CD4-positive, alpha-beta T cell (primary cell): ENCODE measurements at regions not wholly inside any gene's neighbourhood (a gene's known extent, or its start where the extent isn't known, plus 50 kb on each side); places are given as distances from the start of the nearest gene placed in this dataset.

ENCODE experiments used
- ATAC-seq: fragments of 200-7000 bp; cut with Tn5 transposase; one replicate; pipeline ENCODE4 v1.10.0; 2022; ENCODE audit warnings: mild to moderate bottlenecking; ENCODE audit not compliant: poor library complexity
- CTCF ChIA-PET: fragments of 350-600 bp; sonication (Branson Sonifier 250); formaldehyde crosslinking; loops from one replicate; lab custom pipeline; 2021; ENCODE audit warnings: antibody characterized with exemption, inconsistent platforms; lab: Charles Lee
- POLR2A ChIA-PET: fragments of 350-600 bp; sonication (Branson Sonifier 250); formaldehyde crosslinking; loops from one replicate; lab custom pipeline; 2021; ENCODE audit warnings: antibody characterized with exemption, inconsistent platforms; lab: Charles Lee
- DNase-seq, 14 experiments: peaks; one replicate each; pipeline ENCODE4 v3.0.0-alpha.2; 2013 to 2020; ENCODE audit warnings: mixed read lengths in 2 of 14
- H3K27ac ChIP-seq, 2 donors: one replicate each; pipeline versions ENCODE4 v1.5.1 to v1.7.0; 2013; ENCODE audit warnings: low read length in 2 of 2, low read depth in 1 of 2, mild to moderate bottlenecking in 1 of 2
- H3K27me3 ChIP-seq, 2 experiments: 1 replicate in 1 of 2; 2 replicates in 1 of 2; pipeline versions ENCODE4 v1.6.1 to v1.7.0; 2013; ENCODE audit warnings: low read length in 2 of 2, control low read depth in 1 of 2, mild to moderate bottlenecking in 1 of 2, moderate library complexity in 1 of 2; ENCODE audit not compliant: insufficient read depth in 2 of 2, control insufficient read depth in 1 of 2
- H3K36me3 ChIP-seq: one replicate; pipeline ENCODE4 v1.6.1; 2013; ENCODE audit warnings: low read length, control low read depth; ENCODE audit not compliant: insufficient read depth
- H3K4me1 ChIP-seq: one replicate; pipeline ENCODE4 v1.6.1; 2013; ENCODE audit warnings: low read length, control low read depth; ENCODE audit not compliant: insufficient read depth
- H3K4me3 ChIP-seq: one replicate; pipeline ENCODE4 v1.5.1; 2013; ENCODE audit warnings: mild to moderate bottlenecking, low read length, moderate library complexity
- H3K9me3 ChIP-seq, 2 experiments: 1 replicate in 1 of 2; 2 replicates in 1 of 2; pipeline versions ENCODE4 v1.6.1 to v1.7.0; 2013; ENCODE audit warnings: low read length in 2 of 2, mild to moderate bottlenecking in 2 of 2, control low read depth in 1 of 2, moderate library complexity in 1 of 2; ENCODE audit not compliant: control insufficient read depth in 1 of 2, insufficient read depth in 1 of 2
- H3K27ac Mint-ChIP-seq: one replicate; pipeline ENCODE4 v1.8.0; 2020; ENCODE audit warnings: mixed read lengths
- H3K27me3 Mint-ChIP-seq: one replicate; pipeline ENCODE4 v1.8.0; 2021; ENCODE audit warnings: mixed read lengths
- H3K36me3 Mint-ChIP-seq: one replicate; pipeline ENCODE4 v1.8.0; 2021; ENCODE audit warnings: low read depth, mixed read lengths
- H3K4me1 Mint-ChIP-seq: one replicate; pipeline ENCODE4 v1.8.0; 2021; ENCODE audit warnings: low read depth, mixed read lengths
- H3K4me3 Mint-ChIP-seq: one replicate; pipeline ENCODE4 v1.8.0; 2020; ENCODE audit warnings: mild to moderate bottlenecking, mixed read lengths
- H3K9me3 Mint-ChIP-seq: one replicate; pipeline ENCODE4 v1.8.0; 2020; ENCODE audit warnings: mixed read lengths
- intact Hi-C, 2 experiments: fragments of 100-400 bp; cut with DNase I in 1 of 2; cut with micrococcal nuclease in 1 of 2; formaldehyde crosslinking; loops; one replicate each; pipeline versions ENCODE4 v1.15.1 to v1.9.0; 2023 to 2025; cut with DNase I, micrococcal nuclease
- TF ChIP-seq, protein P1 (sequence below): fragments of 200-600 bp; IDR thresholded peaks from one replicate; pipeline ENCODE4 v1.8.0; 2022; ENCODE audit warnings: antibody characterized with exemption, mild to moderate bottlenecking

DNA sequence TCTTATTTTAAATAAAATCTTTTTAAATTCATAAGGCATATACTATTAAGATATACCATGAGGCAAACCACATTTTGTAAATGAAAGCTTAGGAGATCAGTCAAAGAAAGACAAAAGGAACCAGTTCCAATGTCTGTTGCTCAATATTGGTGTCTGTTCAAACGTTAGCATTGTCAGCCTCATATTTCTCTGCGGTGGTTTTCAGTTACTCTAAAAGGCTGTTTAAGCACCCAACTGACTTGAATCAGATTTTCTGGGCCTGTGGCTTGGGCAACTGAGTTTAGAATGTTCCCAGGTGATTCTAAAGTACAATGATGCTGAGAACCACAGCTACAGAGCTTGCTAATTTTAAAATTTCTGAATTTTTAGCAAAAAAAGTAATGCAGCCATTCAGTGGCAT is 166.3 kb upstream of the KIF2A start:
- POLR2A ChIA-PET = no interaction called here
- intact Hi-C loops = loop anchor here in 1 of 2 experiments (10.0 kb wide), 1 partner anchor 1185 kb away; no protein-coding TSS in a partner anchor
- CTCF ChIA-PET = no interaction called here

DNA sequence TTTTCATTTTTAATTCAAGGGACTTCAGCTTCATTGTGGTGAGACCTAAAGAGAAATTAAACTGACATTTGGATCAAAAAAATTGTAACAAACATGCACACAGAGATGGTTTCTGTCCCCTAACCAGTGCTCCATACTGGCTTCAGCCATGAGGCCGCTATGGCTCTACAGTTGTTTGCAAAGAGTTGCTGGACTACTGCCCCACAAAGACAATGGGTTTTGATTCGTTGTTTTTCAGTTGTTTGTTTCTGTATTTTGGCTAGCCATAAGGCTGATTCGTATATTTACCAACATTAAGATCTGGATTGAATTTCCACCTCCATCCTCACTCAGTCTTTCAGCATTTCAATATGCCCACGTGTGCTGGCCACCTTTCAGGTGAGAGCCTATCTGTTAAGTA is 163.7 kb upstream of the KIF2A start:
- TF ChIP-seq, protein P1, sequence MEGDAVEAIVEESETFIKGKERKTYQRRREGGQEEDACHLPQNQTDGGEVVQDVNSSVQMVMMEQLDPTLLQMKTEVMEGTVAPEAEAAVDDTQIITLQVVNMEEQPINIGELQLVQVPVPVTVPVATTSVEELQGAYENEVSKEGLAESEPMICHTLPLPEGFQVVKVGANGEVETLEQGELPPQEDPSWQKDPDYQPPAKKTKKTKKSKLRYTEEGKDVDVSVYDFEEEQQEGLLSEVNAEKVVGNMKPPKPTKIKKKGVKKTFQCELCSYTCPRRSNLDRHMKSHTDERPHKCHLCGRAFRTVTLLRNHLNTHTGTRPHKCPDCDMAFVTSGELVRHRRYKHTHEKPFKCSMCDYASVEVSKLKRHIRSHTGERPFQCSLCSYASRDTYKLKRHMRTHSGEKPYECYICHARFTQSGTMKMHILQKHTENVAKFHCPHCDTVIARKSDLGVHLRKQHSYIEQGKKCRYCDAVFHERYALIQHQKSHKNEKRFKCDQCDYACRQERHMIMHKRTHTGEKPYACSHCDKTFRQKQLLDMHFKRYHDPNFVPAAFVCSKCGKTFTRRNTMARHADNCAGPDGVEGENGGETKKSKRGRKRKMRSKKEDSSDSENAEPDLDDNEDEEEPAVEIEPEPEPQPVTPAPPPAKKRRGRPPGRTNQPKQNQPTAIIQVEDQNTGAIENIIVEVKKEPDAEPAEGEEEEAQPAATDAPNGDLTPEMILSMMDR = no peak
- H3K36me3 Mint-ChIP-seq = no peaks in the 10 kb centered on the region
- H3K27me3 Mint-ChIP-seq = peaks cover 52% of the 10 kb centered on the region
- intact Hi-C loops = loop anchor here in 1 of 2 experiments (10.0 kb wide), 1 partner anchor 1188 kb away; no protein-coding TSS in a partner anchor
- Histone ChIP-seq H3K27me3 (peaks cover 3 to 14% of the 10 kb centered on the region in 2 experiments), H3K4me3 (no peak overlapping the region), H3K4me1 (no peaks in the 10 kb centered on the region), H3K27ac (no peak overlapping the region), H3K36me3 (no peaks in the 10 kb centered on the region), H3K9me3 (peaks cover 0 to 3% of the 10 kb centered on the region in 2 experiments)
- H3K4me3 Mint-ChIP-seq = no peak overlapping the region
- ATAC-seq (no peak), DNase-seq (no peak)
- no peak overlapping the region for H3K27ac Mint-ChIP-seq
- CTCF ChIA-PET = no interaction called here
- POLR2A ChIA-PET = no interaction called here
- H3K4me1 Mint-ChIP-seq = no peaks in the 10 kb centered on the region
- H3K9me3 Mint-ChIP-seq = peaks cover 2% of the 10 kb centered on the region

More for the DNA sequence above, 166.3 kb upstream of the KIF2A start:
- H3K4me3 ChIP-seq = no peak overlapping the region
- no peak for DNase-seq
- Mint-ChIP-seq H3K4me1 (no peaks in the 10 kb centered on the region), H3K4me3 (no peak overlapping the region), H3K9me3 (no peaks in the 10 kb centered on the region), H3K27ac (no peak overlapping the region), H3K36me3 (no peaks in the 10 kb centered on the region), H3K27me3 (peaks cover 41% of the 10 kb centered on the region)
- no peak for ATAC-seq
- H3K27me3 ChIP-seq = peaks cover 3 to 18% of the 10 kb centered on the region in 2 experiments
- no peaks in the 10 kb centered on the region for H3K9me3 ChIP-seq
- H3K27ac ChIP-seq = no peak overlapping the region
- no peaks in the 10 kb centered on the region for H3K36me3 ChIP-seq
- H3K4me1 ChIP-seq = no peaks in the 10 kb centered on the region
- TF ChIP-seq, protein P1 = no peak

- POLR2A ChIA-PET = no interaction called here
- CTCF ChIA-PET = no interaction called here
Measured at GRCh38 chr5:62143268-62144229, 162.5 kb upstream of the KIF2A start.

More at GRCh38 chr5:62143268-62144229, 162.5 kb upstream of the KIF2A start:
- Mint-ChIP-seq H3K27ac (no peak overlapping the region), H3K9me3 (peaks cover 2% of the 10 kb centered on the region), H3K27me3 (peaks cover 46% of the 10 kb centered on the region), H3K4me1 (no peaks in the 10 kb centered on the region), H3K36me3 (no peaks in the 10 kb centered on the region), H3K4me3 (no peak overlapping the region)
- Histone ChIP-seq H3K9me3 (peaks cover 0 to 3% of the 10 kb centered on the region in 2 experiments), H3K4me1 (no peaks in the 10 kb centered on the region), H3K4me3 (no peak overlapping the region), H3K27me3 (peaks cover 3 to 14% of the 10 kb centered on the region in 2 experiments), H3K36me3 (no peaks in the 10 kb centered on the region), H3K27ac (no peak overlapping the region)
- TF ChIP-seq, protein P1 = no peak
- intact Hi-C loops = loop anchor here in 1 of 2 experiments (10.0 kb wide), 1 partner anchor 1189 kb away; no protein-coding TSS in a partner anchor
- DNase-seq (no peak), ATAC-seq (no peak)
